ENCODE measurements at regions not wholly inside any gene's neighbourhood (a gene's known extent, or its start where the extent isn't known, plus 50 kb on each side); places are given as distances from the start of the nearest gene placed in this dataset.

GRCh38 chr11:134584706-134585445, 172.8 kb upstream of the B3GAT1 start:
- H3K27ac ChIP-seq: no peak overlapping the region
- DNase-seq (peak in 3 of 5 donors; percentile 35 to 49 (median 39)), ATAC-seq (peak in 2 of 4 donors; percentile 54 to 63)
- H3K9me3 ChIP-seq: no peaks in the 10 kb centered on the region
- 42 to 65% (median 62%) methylated on average over 10 to 14 of the region's 14 CpGs for WGBS, 4 donors
- no peak for TF ChIP-seq POLR2A (IDR thresholded peaks at IDR 0.05)
- H3K36me3 ChIP-seq: no peaks in the 10 kb centered on the region
- H3K27me3 ChIP-seq: peaks cover 0 to 42% (median 12%) of the 10 kb centered on the region in 9 donors
- intact Hi-C loops (cut with DNase I): loop anchor here in 1 of 10 donors (10.0 kb wide), 1 partner anchor 220 kb away; no protein-coding TSS in a partner anchor
- H3K4me1 ChIP-seq: peaks cover 0 to 31% (median 9%) of the 10 kb centered on the region in 12 donors
- H3K4me3 ChIP-seq: no peak overlapping the region

- WGBS, 4 donors: 62 to 67% (median 63%) methylated on average over 7 to 15 of the region's 15 CpGs
- Histone ChIP-seq H3K27me3 (peaks cover 0 to 50% (median 15%) of the 10 kb centered on the region in 9 donors), H3K4me3 (no peak overlapping the region), H3K36me3 (no peaks in the 10 kb centered on the region), H3K9me3 (no peaks in the 10 kb centered on the region), H3K4me1 (peaks cover 0 to 31% (median 9%) of the 10 kb centered on the region in 12 donors), H3K27ac (no peak overlapping the region)
- DNase-seq (no peak), ATAC-seq (peak in 2 of 4 donors; percentile 53 to 60)
- TF ChIP-seq CTCF (IDR thresholded peaks at IDR 0.05) (no peak), POLR2A (IDR thresholded peaks at IDR 0.05) (no peak)
- intact Hi-C loops (cut with DNase I): loop anchor here in 1 of 10 donors (10.0 kb wide), 1 partner anchor 219 kb away; no protein-coding TSS in a partner anchor
These were observed 172.0 kb upstream of the B3GAT1 start for GRCh38 chr11:134584001-134584561.

GRCh38 chr11:134583397-134583990, 171.5 kb upstream of the B3GAT1 start:
- Histone ChIP-seq H3K27ac (no peak overlapping the region), H3K4me1 (peaks cover 0 to 31% (median 9%) of the 10 kb centered on the region in 12 donors), H3K27me3 (peaks cover 0 to 56% (median 13%) of the 10 kb centered on the region in 9 donors), H3K9me3 (no peaks in the 10 kb centered on the region), H3K4me3 (no peak overlapping the region), H3K36me3 (no peaks in the 10 kb centered on the region)
- WGBS, 4 donors: 42 to 53% (median 48%) methylated on average over 6 of the region's 6 CpGs
- intact Hi-C loops (cut with DNase I): loop anchor here in 1 of 10 donors (10.0 kb wide), 1 partner anchor 219 kb away; no protein-coding TSS in a partner anchor
- no peak for TF ChIP-seq CTCF (IDR thresholded peaks at IDR 0.05)
- TF ChIP-seq POLR2A (IDR thresholded peaks at IDR 0.05): no peak
- ATAC-seq: peak in 2 of 4 donors; percentile 31 to 51
- DNase-seq: no peak

GRCh38 chr11:134582770-134583095, 170.7 kb upstream of the B3GAT1 start:
- Histone ChIP-seq H3K9me3 (no peaks in the 10 kb centered on the region), H3K36me3 (no peaks in the 10 kb centered on the region), H3K27me3 (peaks cover 0 to 63% (median 13%) of the 10 kb centered on the region in 9 donors), H3K4me1 (peaks cover 0 to 31% (median 9%) of the 10 kb centered on the region in 12 donors), H3K27ac (no peak overlapping the region), H3K4me3 (no peak overlapping the region)
- 9 to 69% (median 39%) methylated on average over 1 of the region's 1 CpG for WGBS, 4 donors
- no peak for DNase-seq
- TF ChIP-seq CTCF (IDR thresholded peaks at IDR 0.05): no peak
- TF ChIP-seq POLR2A (IDR thresholded peaks at IDR 0.05): no peak
- intact Hi-C loops (cut with DNase I): loop anchor here in 1 of 10 donors (10.0 kb wide), 1 partner anchor 218 kb away; no protein-coding TSS in a partner anchor
- no peak for ATAC-seq

Measured in heart left ventricle (tissue), 16 donors.